ENCODE measurements at regions not wholly inside any gene's neighbourhood (a gene's known extent, or its start where the extent isn't known, plus 50 kb on each side); places are given as distances from the start of the nearest gene placed in this dataset.

- no peak overlapping the region for H3K27ac Mint-ChIP-seq
- H3K27ac ChIP-seq (ENCODE audit: low read length in 2 of 2), result no peak overlapping the region
- TF ChIP-seq EZH2 (IDR thresholded peaks at IDR 0.05; ENCODE audit: borderline replicate concordance, insufficient read depth, low read depth, low read length, poor library complexity, severe bottlenecking) (no peak), CTCF (IDR thresholded peaks at IDR 0.05) (no peak)
- H2AFZ ChIP-seq (ENCODE audit: insufficient read depth, low read depth, low read length, poor library complexity, severe bottlenecking), result no peak overlapping the region
- no peaks in the 10 kb centered on the region for H3K27me3 ChIP-seq (replicated peaks in 1 of 4; ENCODE audit: control extremely low read depth in 1 of 4, control insufficient read depth in 3 of 4, insufficient read depth in 4 of 4, low read length in 3 of 4)
- WGBS (ENCODE audit: insufficient coverage), result no CpG with 5 or more reads among the region's 5 CpGs
- no peaks in the 10 kb centered on the region for H3K9me3 ChIP-seq (ENCODE audit: control extremely low read depth in 1 of 3, control insufficient read depth in 2 of 3, insufficient read depth in 1 of 3, low read length in 2 of 3)
- no peak overlapping the region for H3K9ac ChIP-seq (ENCODE audit: low read length)
- no peaks in the 10 kb centered on the region for H3K4me1 ChIP-seq (ENCODE audit: control insufficient read depth in 2 of 2, insufficient read depth in 2 of 2, low read length in 2 of 2)
- no peaks in the 10 kb centered on the region for H3K4me1 Mint-ChIP-seq
- H3K9me3 Mint-ChIP-seq (ENCODE audit: insufficient read depth), result no peaks in the 10 kb centered on the region
- no peak overlapping the region for H3K4me3 Mint-ChIP-seq
- H3K79me2 ChIP-seq (ENCODE audit: control insufficient read depth, insufficient read depth, low read length), result no peaks in the 10 kb centered on the region
- H4K20me1 ChIP-seq (ENCODE audit: control insufficient read depth, insufficient read depth, low read length, poor library complexity, severe bottlenecking), result no peaks in the 10 kb centered on the region
- no peaks in the 10 kb centered on the region for H3K27me3 Mint-ChIP-seq
- CTCF ChIA-PET, result no interaction called here
- POLR2A ChIA-PET, result no interaction called here
- H3K36me3 ChIP-seq (replicated peaks in 1 of 2; ENCODE audit: control extremely low read depth in 1 of 2, control insufficient read depth in 1 of 2, extremely low read depth in 1 of 2, insufficient read depth in 2 of 2, low read length in 1 of 2), result no peaks in the 10 kb centered on the region
- ATAC-seq (ENCODE audit: low read depth), result no peak
- DNase-seq, result no peak
- H3K4me3 ChIP-seq (ENCODE audit: control extremely low read depth in 1 of 5, extremely low read depth in 1 of 5, insufficient read depth in 1 of 5, low read depth in 2 of 5, low read length in 4 of 5), result no peak overlapping the region
- intact Hi-C loops (cut with micrococcal nuclease), result no loop called here
- no peak overlapping the region for H3K4me2 ChIP-seq (replicated peaks; ENCODE audit: low read depth, low read length, poor library complexity, severe bottlenecking)
These were observed 570.7 kb upstream of the WWC1 start for GRCh38 chr5:167720676-167721260.

GRCh38 chr5:167721926-167722440 is 569.5 kb upstream of the WWC1 start:
- H3K27ac Mint-ChIP-seq, result no peak overlapping the region

More at GRCh38 chr5:167721926-167722440, 569.5 kb upstream of the WWC1 start:
- Histone ChIP-seq H3K79me2 (ENCODE audit: control insufficient read depth, insufficient read depth, low read length) (no peaks in the 10 kb centered on the region), H3K9ac (ENCODE audit: low read length) (no peak overlapping the region), H3K36me3 (replicated peaks in 1 of 2; ENCODE audit: control extremely low read depth in 1 of 2, control insufficient read depth in 1 of 2, extremely low read depth in 1 of 2, insufficient read depth in 2 of 2, low read length in 1 of 2) (no peaks in the 10 kb centered on the region), H3K4me2 (replicated peaks; ENCODE audit: low read depth, low read length, poor library complexity, severe bottlenecking) (no peak overlapping the region), H3K4me3 (ENCODE audit: control extremely low read depth in 1 of 5, extremely low read depth in 1 of 5, insufficient read depth in 1 of 5, low read depth in 2 of 5, low read length in 4 of 5) (no peak overlapping the region), H2AFZ (ENCODE audit: insufficient read depth, low read depth, low read length, poor library complexity, severe bottlenecking) (no peak overlapping the region), H3K9me3 (ENCODE audit: control extremely low read depth in 1 of 3, control insufficient read depth in 2 of 3, insufficient read depth in 1 of 3, low read length in 2 of 3) (no peaks in the 10 kb centered on the region), H3K27me3 (replicated peaks in 1 of 4; ENCODE audit: control extremely low read depth in 1 of 4, control insufficient read depth in 3 of 4, insufficient read depth in 4 of 4, low read length in 3 of 4) (no peaks in the 10 kb centered on the region), H4K20me1 (ENCODE audit: control insufficient read depth, insufficient read depth, low read length, poor library complexity, severe bottlenecking) (no peaks in the 10 kb centered on the region), H3K4me1 (ENCODE audit: control insufficient read depth in 2 of 2, insufficient read depth in 2 of 2, low read length in 2 of 2) (no peaks in the 10 kb centered on the region), H3K27ac (ENCODE audit: low read length in 2 of 2) (no peak overlapping the region)
- CTCF ChIA-PET, result interaction anchor here (2.1 kb wide), 1 partner anchor 498 kb away, joined by 9 read pairs; no protein-coding TSS in a partner anchor
- POLR2A ChIA-PET, result no interaction called here
- TF ChIP-seq EZH2 (IDR thresholded peaks at IDR 0.05; ENCODE audit: borderline replicate concordance, insufficient read depth, low read depth, low read length, poor library complexity, severe bottlenecking), result no peak
- no peak for TF ChIP-seq CTCF (IDR thresholded peaks at IDR 0.05)
- intact Hi-C loops (cut with micrococcal nuclease), result no loop called here
- Mint-ChIP-seq H3K27me3 (no peaks in the 10 kb centered on the region), H3K9me3 (ENCODE audit: insufficient read depth) (no peaks in the 10 kb centered on the region), H3K4me1 (no peaks in the 10 kb centered on the region), H3K4me3 (no peak overlapping the region)
- WGBS (ENCODE audit: insufficient coverage), result 100% methylated on average over 2 of the region's 3 CpGs
- DNase-seq, result no peak
- ATAC-seq (ENCODE audit: low read depth), result no peak
